HG03159 (cell line): ENCODE measurements at regions not wholly inside any gene's neighbourhood (a gene's known extent, or its start where the extent isn't known, plus 50 kb on each side); places are given as distances from the start of the nearest gene placed in this dataset.

Experiments
- ATAC-seq: cut with Tn5 transposase; IDR thresholded peaks from one replicate; pipeline ENCODE4 v1.9.1; 2021; ENCODE audit warnings: mild to moderate bottlenecking, moderate library complexity; ENCODE audit not compliant: unreplicated experiment

DNA sequence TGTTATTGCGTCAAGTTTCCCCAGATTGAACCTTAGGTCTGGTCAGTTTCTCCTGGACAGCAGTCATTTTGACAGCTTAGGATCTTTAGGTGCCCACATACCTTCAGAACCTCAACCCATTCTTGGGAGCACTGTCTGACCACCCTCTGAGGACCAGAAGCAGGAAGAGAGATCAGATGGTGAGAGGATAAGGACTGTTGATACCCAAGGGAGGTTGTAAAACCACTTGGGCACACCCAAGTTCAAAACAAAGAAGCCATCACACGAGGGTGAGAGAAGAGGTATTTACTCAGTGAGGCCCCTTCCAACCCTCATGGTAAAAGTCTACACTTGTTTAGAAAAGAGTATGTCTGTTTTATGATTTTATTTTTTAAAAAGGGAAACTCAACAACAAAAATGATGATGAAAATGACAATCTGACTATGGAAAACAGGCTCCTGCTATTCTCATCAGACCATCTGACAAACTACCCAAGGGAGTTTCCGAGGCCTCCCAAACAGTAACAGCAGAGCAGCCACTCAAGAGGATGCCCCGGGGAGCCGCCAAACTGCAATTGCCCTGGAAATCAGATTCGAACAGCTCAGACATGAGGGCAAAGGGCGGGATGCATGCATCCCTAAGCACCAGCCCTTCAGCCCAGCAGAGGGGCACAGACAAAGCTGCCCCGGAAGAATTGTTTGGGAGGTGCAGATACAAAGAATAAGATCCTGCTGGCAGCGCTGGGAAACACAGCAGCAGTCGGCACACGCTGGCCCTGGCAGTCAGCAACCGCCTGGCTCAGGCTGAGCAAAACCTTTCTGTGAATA lies 162.6 kb upstream of the PLEKHG7 start:
- no peak for ATAC-seq

DNA sequence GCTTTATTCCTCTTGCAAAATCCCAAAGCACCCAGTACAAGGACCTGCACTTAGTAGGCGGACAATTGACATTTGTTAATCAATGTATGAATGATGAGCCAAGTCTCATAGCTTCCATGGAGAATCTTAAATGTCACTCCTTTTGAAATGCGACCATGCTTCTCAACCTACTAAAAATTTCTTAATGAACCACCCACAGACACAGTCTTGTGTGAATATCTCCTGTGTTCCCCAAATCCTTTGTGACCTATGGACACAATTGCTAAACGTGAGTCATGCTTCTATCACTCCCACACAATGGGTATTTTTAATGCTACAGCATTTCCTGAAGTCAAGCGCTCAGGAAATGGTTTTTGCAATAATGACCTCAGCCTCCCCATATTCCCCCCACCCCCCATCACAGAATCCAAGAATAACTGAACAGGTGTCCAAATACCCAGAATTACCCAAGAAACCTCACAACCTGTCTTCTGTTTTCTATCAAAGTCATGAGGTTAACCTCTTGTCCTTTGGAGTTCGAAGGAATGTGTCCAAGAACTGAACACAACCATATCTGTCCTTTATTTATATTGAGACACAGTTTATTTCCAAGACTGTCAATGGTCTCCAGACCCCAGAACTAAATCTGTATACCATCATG lies 163.6 kb upstream of the PLEKHG7 start:
- ATAC-seq, result no peak

DNA sequence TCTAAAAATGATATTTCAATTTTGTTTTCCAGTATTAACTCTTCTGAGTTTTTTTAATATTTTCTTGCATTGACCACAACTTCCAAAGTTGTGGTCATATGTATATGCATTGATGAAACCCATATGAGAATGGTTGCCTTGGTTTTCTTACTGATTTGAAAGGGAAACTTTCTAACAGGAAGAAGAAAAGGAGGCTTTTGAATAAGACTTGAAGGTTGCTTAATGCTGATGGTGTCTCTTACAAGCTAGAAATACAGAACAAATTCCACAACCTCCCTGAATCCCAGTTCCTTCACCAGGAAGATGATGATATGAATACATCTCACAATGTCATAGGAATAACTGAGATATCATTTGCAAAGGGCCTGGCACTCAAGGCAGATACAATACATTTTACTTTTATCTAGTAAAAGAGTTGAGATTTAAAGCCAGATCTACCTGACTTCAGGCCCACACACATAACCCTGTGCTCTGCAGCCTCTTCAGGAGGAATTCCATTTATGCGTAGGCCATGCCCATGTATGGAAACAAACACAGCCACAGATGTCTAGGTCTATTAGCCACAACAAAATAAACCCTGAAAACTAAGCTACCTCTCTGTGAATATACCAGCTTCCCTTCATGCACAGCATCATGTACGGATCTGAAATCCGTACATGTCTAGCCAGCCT lies 165.4 kb upstream of the PLEKHG7 start:
- no peak for ATAC-seq

DNA sequence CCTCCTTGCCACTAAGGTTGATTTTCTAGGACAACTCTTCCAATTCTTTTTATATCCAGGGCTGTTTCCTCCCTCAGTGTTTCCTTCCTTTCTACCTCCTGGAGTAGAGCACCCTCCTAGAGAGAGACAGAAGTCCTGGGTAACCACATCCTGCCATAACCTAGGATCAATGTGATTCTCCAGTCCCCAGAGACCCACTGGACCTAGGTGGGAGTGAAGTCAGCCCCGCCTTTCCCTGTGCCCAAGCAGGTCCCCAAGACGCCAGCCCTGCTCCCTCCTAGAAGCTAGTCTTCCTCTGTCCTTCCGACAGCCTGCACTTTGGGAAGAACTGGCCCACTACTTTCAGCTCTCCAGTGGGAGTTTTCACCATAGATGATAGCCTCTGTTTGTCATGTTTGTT lies 166.8 kb upstream of the PLEKHG7 start:
- ATAC-seq, result no peak

DNA sequence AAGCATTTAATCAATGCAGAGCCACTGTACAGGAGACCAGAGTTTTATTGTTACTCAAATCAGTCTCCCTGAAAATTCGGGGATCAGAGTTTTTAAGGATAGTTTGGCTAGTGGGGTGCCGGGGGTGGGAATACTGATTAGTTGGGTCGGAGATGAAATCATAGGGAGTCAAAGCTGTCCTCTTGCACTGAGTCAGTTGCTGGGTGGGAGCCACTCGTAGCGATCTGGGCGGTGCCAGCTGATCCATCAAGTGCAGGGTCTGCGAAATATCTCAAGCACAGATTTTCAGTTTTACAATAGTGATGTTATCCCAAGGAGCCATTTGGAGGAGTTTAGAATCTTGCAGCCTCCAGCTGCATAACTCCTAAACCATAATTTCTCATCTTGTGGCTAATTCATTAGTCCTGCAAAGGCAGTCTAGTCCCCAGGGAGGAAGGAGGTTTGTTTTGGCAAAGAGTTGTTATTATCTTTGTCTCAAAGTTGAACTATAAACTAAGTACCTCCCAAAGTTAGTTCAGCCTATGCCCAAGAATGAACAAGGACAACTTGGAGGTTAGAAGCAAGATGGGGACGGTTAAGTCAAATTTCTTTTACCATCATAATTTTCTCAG lies 169.4 kb upstream of the PLEKHG7 start:
- no peak for ATAC-seq

DNA sequence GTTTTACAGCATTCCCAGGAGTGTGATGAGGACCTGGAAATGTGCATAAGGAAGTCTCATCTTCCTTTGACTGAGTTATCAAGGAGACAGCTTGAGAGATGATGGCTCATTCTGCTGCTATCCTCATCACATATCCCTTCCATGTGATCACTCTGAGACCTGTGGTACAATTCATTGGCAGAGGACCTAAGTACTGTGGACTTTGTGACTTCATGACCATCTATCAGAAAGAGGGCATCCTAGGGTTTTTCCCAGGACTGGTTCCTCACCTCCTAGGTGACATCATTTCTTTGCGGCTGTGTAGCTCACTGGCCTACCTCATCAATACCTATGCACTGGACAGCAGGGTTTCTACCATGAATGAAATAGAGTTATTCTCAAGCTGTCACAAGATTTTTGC lies 172.1 kb upstream of the PLEKHG7 start:
- no peak for ATAC-seq

DNA sequence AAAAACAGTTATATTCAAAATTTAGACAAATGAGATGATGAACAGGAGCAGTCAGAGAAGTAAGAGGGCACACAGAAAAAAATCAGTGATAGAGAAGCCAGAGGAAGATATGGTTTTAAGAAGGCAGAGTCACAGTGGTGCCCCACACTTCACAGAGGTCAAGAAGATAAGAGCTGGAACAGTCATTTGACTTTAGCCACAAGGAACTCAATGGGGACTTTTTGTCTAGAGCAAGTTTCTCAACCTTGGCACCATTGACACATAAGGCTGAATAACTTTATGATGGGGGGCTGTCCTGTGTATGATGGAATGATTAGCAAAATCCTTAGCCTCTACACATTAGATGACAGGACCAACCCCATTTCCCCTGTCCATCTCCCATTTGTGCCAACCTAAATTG lies 172.8 kb upstream of the PLEKHG7 start:
- ATAC-seq, result no peak

DNA sequence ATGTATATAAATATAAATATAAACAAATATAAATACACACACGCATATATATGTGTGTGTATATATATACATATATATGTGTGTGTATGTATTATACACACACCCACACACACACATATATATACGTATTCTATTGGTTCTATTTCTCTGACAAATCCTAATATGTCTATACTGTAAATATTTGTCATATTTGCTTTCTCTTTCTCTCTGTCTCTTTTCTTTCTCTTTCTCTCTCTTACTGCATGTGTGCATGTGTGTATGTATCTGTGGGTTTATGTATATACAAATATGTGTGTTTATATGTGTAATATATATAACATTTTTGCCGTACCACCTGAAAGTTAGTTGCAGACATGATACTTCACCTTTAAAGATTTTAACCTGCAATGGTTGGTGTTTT lies 174.2 kb upstream of the PLEKHG7 start:
- ATAC-seq, result no peak

DNA sequence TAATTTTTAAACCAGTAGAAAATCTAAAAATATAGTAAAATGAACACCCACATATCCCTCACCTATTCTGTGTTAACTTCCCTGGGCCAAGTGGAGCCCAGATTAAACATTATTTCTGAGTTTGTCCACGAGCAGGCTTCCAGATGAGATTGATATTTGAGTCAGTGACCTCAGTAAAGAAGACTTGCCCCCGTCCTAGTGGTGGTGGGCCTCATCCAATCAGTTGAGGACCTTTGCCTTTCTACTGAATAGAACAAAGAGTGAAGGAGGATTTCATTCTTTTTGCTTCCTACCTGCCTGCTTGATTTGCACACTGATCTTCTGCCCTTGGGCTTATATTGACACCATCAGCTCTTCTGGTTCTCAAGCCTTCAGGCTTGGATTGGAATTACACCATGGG lies 174.7 kb upstream of the PLEKHG7 start:
- ATAC-seq, result no peak

DNA sequence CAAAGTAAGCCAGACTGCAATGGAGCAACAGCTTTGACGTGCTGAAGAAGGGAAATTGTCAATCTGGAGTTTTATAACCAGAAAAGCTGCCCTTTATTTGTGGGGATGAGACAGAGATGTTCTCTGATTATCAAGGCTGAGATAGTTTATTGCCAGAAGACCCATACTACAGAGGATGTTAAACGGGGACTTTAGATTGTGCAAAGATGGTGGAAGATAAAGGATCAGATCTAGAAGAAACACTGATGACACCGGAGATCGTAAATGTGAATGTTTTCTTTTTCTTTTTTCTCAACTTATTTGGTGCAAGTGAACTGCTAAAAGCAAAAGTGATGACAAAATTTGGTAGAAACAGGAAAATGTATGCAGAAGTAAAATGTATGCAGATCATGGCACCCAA lies 178.3 kb upstream of the PLEKHG7 start:
- no peak for ATAC-seq

DNA sequence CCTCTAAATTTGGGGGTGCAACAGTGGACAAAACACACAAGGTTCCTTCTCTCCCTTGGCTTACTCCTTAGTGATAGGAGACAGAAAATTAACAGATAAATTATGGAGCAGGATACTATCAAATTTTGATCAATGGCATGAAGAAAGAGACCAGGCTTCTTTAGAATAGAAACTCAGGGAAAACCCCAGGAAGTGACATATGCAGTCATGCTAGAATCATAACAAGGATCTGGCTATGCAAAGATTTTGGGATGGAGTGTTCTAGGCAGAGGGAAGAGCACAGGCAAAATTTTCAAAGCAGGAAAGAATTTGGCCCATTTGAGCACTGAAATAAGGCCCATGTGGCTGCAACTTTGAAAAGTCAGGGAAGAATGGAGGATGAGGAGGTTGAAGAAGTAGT lies 182.3 kb upstream of the PLEKHG7 start:
- no peak for ATAC-seq

DNA sequence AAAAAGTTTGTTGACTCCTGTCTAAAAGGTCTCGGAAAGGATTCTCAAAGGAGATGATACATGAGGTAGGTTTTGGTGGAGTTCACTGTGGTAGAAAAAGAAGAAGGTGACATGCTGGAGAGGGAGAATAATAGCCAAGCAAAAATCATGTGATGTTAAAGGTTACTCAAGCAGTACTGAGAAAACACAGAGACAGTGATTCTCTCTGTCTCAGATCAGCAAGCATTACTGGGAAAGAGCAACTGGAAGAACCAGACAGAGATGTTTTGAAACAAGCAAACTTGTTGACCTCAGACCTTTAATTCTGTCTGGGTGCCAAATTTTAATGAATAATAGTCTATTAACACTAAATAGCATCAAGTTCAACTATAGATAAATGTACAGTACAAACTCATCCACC lies 183.5 kb upstream of the PLEKHG7 start:
- no peak for ATAC-seq

DNA sequence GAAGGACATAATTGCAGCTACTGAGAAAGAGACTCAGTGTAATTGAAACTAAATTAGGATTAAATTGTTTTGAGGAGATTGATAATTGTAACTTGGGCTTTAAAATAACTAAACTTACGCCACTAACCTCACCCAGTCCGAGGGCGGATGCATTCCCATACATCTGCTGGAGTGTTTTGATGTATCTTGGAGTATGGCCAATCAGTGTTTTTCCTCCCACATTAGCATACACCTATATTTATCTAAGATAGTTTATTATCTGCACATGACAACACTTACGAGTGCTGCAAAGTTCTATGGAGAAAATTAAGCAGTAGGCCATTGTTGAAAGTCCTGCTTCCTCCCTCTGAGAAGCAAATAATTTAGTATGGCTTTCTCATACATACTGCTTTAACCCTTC lies 184.7 kb upstream of the PLEKHG7 start:
- ATAC-seq, result no peak

DNA sequence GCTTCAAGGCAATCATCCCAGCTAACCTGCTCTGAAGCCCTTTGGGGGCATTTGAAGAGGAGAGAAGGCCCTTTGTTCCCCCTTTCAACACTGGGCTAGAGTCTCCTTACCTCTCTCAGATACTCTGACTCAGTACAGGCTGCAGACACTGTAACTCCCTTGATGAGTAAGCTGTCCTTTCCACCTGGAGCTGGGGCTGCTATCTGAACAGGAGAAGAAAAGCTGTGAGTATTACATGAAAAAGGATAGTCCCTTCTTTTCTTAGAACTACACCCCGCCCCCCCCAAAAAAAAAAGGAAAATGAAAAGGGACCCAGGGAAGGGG lies 186.6 kb upstream of the PLEKHG7 start:
- no peak for ATAC-seq

DNA sequence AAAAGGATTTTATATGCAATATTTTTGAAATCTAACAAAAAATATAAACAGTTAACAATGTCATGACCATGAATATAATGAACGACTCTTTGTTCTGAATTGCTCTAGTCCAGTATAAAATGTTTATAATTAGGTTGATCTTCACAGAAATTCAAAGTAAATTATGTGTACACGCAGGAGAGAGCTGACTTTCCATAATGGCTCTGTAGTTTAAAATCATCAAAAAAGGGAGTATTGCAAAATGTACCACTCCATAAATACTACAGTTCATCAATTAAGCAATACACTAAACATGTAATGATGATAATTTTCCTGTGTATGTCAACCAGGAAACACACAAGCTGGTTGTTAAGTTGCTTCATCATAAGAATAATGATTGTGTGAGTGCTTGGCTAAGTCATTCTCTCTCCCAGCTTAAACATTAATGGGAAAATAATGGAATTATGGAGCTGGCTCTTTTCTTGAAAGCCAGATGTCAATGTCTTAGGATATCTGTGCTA lies 189.5 kb upstream of the PLEKHG7 start:
- ATAC-seq, result no peak

DNA sequence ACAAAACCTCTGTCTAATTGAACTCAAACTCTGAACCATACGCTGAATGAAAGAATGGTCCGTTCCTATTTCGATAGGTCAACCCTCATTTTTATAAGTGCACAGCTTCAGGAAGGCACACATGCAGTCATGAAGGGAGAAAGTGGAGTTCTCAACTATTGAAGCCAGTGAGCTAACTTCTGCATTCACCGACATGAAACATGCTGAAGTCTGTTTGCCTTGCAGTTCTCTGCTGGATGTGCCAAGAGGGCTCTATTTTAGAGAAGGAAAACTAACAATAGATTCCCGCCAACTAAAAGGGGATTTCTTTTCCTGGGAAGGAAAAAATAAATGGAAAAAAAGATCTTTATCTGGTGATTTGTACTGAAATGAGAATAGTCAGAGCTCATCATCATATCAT lies 191.0 kb upstream of the PLEKHG7 start:
- no peak for ATAC-seq

DNA sequence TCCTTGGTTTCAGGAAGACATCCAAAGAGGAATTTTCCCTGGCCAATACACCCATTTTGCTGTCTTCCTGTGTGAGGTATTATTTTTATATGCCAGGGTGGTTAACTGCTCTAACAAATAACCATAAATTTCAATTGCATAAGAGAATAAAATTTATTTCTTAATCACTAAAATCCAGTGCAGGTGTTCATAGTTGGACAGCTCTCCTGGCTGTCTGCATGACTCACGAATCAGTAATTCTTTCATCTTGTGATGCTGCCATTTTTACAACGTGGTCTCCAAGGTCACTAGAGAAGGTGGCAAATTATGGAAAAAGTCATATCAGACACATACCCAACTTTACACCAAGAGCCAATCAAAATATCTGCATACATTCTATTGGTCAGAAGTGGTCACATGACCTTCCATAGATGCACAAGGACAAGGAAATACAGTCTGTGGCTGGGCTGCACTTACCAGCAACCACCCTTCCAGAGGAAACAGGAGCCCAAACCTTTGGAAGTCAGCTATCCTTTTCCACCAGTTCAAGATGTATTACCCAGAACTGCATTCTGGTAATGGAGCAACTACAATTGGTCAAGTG lies 193.5 kb upstream of the PLEKHG7 start:
- ATAC-seq, result no peak

DNA sequence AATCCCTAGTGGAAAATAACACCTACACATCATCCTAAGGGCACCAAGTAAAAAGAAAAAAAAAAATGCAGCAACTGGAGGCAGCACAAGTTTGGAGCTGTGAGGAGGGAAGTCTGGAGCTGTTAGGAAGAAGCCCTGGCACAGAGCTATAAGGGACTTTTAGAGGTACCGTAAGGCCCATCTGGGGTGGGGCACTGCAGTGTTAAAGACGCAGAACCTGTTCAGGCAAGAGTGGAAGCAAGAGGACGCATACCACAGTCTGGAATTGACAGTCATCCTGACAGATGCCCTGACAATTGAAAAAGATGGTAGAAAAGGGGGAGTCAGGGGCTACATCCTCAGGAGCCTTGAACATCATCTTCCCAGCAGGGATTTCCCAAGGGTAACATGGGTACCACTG lies 195.9 kb upstream of the PLEKHG7 start:
- no peak for ATAC-seq

DNA sequence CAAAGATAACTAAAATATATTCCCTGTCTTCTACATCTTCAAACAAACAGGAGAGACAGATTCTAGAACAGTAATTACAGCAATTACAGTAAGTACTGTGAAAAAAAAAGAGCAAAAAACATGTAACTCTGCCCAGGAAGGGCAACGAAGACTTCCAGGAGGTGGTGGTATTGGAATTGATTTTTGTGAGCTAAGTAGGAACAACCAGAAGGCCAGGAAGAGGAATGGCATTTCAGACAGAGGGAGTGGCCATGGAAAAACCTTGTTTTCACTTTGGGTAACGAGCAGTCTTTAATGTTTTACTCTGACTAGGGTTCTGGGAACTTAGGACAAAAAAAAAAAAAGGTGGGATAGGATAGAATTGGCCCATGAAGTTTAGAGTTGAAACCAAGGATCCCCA lies 196.3 kb upstream of the PLEKHG7 start:
- no peak for ATAC-seq

DNA sequence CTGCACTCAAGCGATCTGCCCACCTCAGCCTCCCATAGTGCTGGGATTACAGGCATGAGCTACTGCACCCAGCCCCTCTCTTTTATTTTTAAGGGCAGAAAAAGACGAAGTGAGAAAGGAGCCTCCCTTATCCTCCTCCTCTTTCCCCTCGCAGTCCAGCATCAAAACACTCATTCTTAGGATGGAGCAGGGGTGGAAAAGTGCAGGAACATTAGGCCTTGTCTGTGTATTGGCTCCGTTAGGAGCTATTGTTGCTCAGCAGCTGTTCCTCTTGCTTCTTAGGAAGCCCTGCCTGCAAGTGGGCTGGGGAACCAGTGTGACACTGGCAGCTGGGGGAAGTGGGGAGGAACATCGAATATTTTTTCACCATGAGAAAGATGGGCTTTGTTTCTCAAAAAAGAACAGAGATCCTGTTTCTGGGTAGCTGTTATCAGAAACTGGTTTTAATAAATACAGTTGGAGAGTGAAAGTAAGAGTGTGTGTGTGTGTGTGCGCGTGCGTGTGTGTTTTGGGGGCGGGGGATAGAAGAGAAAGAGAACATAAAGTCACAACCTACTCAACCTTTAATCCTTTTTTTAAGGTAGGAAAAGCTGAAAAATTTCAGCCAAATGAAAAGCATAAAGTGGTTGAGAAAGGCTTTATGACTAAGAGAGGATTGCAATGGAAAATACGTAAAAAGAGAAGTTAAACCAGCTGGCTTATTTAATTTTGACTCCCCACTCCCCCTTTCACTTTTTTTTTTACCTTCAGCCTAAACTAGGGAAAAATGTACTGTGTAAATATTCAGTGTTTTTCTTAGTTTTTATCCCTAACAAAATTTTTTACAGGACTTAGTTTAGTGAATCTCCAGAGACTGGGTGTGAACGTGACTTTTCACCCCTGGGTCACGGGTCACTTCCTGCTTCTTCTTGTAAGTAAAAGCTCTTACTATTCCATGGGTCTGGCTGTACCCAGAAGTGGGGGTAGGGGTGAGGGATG lies 197.2 kb upstream of the PLEKHG7 start:
- no peak for ATAC-seq
